HuH-7 (cell line): ENCODE measurements at regions not wholly inside any gene's neighbourhood (a gene's known extent, or its start where the extent isn't known, plus 50 kb on each side); places are given as distances from the start of the nearest gene placed in this dataset.
"Not testable (repeated sequence)": the region's sequence is repeated elsewhere in the genome, so short reads cannot be mapped to it uniquely, and the experiment has no call there.

Experiments used
- DNase-seq: peaks from one replicate; pipeline ENCODE4 v3.0.0; 2011; ENCODE audit warnings: low spot score

GRCh38 chr3:75394562-75395360 is 269.4 kb upstream of the FRG2C start:
- not testable (repeated sequence) for DNase-seq

GRCh38 chr3:75395580-75396315 is 268.4 kb upstream of the FRG2C start:
- DNase-seq = no peak

- no peak for DNase-seq
Observed at GRCh38 chr3:75396316-75396802, 267.8 kb upstream of the FRG2C start.

GRCh38 chr3:75397486-75397885 is 266.6 kb upstream of the FRG2C start:
- not testable (repeated sequence) for DNase-seq

- DNase-seq = not testable (repeated sequence)
Observed at GRCh38 chr3:75422101-75422945, 241.8 kb upstream of the FRG2C start.

GRCh38 chr3:75425379-75425778 is 238.7 kb upstream of the FRG2C start:
- DNase-seq = not testable (repeated sequence)

GRCh38 chr3:75427486-75427885 is 236.6 kb upstream of the FRG2C start:
- DNase-seq = not testable (repeated sequence)

GRCh38 chr3:75427906-75428305 is 236.2 kb upstream of the FRG2C start:
- DNase-seq = not testable (repeated sequence)

GRCh38 chr3:75429561-75430220 is 234.4 kb upstream of the FRG2C start:
- peak; percentile 14 for DNase-seq

GRCh38 chr3:75430406-75430805 is 233.7 kb upstream of the FRG2C start:
- DNase-seq = not testable (repeated sequence)

DNA sequence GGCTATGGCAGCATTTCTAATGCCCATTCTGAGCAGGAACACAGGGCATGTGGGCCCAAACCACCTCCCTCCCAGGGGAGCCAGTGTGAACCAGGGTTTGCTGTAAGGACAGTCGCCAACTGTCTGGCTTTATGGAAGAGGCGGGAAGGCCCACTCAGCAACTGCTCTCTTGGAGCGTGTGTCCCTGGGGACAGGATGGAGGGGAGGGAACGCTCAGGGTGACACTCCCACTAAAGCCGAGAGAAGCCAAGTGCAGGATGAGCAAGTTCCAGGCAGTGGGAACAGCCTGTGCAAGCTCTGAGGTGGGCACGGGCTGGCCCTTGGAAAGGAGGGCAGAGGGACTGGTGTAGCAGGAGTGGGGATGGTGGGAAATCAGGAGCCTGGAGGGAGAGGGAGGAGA is 233.0 kb upstream of the FRG2C start:
- not testable (repeated sequence) for DNase-seq

DNA sequence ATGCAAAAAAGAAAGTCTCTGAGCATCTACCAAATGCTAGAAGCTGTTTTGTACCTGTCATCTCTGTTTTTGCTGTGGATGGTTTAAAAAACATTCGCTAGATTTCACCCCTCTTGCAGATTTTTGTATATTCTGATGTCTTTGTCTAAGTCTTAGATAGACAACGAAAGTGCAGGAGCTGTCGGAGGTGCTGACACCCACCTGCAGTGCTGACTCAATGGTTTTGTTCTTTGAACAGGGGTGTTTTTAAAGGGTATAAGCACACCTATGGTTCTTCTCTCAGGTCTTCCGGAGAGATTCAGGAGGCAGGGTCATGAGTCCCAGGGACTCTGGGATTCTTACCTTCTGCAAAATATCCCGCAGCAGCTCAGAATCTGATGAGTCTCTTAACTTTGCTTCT is 231.7 kb upstream of the FRG2C start:
- DNase-seq = not testable (repeated sequence)

- not testable (repeated sequence) for DNase-seq
Observed at GRCh38 chr3:75432885-75433284, 231.2 kb upstream of the FRG2C start.

GRCh38 chr3:75433295-75433694 is 230.8 kb upstream of the FRG2C start:
- DNase-seq = not testable (repeated sequence)

DNA sequence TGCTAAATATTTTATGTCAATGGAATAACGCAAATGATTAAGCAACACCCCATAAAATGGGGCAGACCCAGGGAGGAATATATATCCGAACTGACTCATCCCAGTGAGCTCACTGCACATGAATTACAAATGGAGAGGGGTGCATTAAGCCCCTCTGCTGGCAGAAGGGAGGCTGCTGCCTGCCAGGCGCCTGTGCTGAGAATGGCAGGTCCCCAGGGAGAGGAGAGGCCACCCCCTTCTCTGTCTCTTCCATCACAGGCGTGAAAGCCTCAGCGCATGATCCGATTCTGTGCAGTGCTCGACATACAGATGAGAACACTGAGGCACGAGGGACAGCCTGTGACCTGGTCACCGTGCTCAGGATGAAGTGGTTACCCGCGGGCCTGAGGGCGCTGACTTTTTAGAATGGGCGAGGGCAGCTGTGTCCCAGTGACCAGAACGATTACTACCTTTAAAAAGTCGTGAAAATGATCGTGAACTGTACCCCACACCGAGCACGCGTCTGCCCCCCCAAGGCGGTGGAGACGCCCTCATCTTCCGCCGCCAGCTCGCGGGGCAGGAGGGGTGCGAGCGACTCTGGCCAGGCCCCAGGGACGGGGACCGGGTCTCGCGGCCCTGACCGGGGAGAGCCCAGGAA is 229.7 kb upstream of the FRG2C start:
- not testable (repeated sequence) for DNase-seq

- peak; percentile 30 for DNase-seq
Observed at GRCh38 chr3:75434913-75435793, 229.0 kb upstream of the FRG2C start.

DNA sequence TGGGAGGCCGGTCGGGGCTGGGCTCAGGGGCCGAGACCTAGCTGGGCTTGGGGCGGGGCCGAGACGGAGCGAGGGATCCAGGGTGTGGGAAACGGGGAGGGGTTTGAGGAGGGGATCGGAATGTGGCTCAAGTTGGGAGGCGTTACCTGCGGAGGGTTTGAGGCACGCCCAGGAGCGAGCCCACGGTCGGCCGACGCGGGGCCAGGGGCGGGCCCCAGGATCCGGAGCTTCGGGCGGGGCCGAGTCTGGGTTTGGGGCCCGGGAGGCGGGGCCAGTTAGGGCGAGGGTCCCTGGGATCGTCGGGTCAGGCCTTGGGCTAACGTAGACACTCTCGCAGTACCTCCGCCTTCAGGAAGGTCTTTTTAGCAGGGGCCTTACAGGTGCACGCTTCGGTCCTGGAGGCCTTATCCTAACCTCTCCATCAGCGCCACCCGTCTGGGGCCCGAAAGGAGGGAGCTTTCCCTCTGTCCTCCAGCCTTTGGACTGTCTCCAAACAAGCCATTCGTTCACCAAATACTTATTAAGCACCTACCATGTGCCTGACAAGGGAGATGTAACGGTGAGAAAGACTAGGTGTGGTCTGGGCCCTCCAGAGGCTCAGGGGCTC is 228.2 kb upstream of the FRG2C start:
- DNase-seq = peak; percentile 27

DNA sequence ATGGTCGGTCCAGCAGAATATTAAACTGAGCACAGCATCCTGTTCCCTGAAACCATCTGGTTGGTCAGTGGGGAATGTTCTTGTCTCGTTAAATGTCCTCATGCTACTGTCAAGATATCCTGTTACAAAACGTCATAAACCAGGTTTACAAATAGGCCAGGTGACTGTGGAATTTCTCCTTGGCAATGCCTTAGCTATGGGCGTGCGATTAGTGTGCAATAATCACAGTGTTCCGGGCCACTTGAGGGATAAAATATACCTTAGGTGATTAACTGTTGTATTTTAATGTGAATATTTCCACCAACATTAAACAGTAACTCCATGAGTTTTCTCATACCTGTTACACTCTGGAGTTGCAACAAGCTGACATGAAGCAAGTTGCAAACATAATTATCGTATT is 223.1 kb upstream of the FRG2C start:
- not testable (repeated sequence) for DNase-seq

GRCh38 chr3:75444634-75445033 is 219.5 kb upstream of the FRG2C start:
- DNase-seq = not testable (repeated sequence)

DNA sequence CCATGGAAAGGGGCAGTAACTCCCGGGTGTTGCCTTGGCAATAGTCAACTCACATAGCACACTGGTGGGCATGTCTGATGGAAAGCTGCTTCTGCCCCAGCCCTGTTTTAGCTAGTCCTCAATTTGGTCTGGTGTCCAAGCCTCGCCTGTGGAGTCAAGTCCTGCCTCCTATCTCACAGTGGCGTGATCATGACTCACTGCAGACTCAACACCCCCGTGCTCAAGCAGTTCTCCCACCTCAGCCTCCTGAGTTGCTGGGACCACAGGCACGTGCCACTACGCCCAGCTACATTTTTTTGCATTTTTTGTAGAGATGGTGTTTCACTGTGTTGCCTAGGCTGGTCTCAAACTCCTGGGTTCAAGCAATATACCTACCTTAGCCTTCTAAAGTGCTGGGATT is 218.9 kb upstream of the FRG2C start:
- DNase-seq = not testable (repeated sequence)
